ENCODE measurements at regions not wholly inside any gene's neighbourhood (a gene's known extent, or its start where the extent isn't known, plus 50 kb on each side); places are given as distances from the start of the nearest gene placed in this dataset.

DNA sequence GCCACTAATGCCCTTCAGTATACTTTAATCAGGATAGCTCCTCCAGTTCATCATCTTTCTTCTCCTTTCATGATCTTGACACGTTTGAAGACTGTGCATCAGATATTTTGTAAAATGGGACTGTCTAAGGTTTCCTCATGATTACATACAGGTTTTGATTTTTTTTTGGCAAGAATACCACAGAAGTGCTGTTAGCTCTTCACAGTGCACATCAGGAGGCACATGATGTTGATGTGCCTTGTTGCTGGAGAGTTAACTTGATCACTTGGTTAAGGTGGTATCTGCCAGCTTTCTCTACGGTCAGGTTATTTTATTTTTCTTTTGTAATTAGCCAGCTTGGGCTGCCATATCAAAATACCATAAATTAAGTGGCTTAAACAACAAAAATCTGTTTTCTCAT is 128.6 kb upstream of the IVNS1ABP start:
- Histone ChIP-seq H3K9me3 (ENCODE audit: control insufficient read depth, insufficient read depth, low read length) (no peaks in the 10 kb centered on the region; the same call in 1 of the 2 replicates), H4K5ac (ENCODE audit: low read depth, low read length) (no peak overlapping the region), H3K56ac (ENCODE audit: extremely low read depth, insufficient read depth, low read length) (no peak overlapping the region), H2BK5ac (ENCODE audit: low read depth, low read length, poor library complexity, severe bottlenecking) (no peak overlapping the region), H4K91ac (ENCODE audit: insufficient read depth, low read depth, low read length) (no peak overlapping the region), H3K79me1 (ENCODE audit: low read depth in 1 of 2, low read length in 2 of 2) (no peaks in the 10 kb centered on the region), H3K4ac (ENCODE audit: low read depth, low read length) (no peak overlapping the region), H3K27me3 (ENCODE audit: control insufficient read depth, insufficient read depth, low read length) (no peaks in the 10 kb centered on the region), H3K14ac (replicated peaks; ENCODE audit: low read depth, low read length) (no peak overlapping the region), H2AFZ (replicated peaks; ENCODE audit: low read length, poor library complexity) (no peak overlapping the region), H2BK120ac (ENCODE audit: low read depth, low read length) (no peak overlapping the region), H3K36me3 (ENCODE audit: control insufficient read depth, insufficient read depth, low read length) (no peaks in the 10 kb centered on the region), H3K9me1 (ENCODE audit: insufficient read depth, low read length) (no peaks in the 10 kb centered on the region), H3K27ac (ENCODE audit: insufficient read depth, low read length) (no peak overlapping the region), H2AK9ac (replicated peaks; ENCODE audit: low read depth, low read length, poor library complexity) (no peak overlapping the region), H3K9ac (ENCODE audit: low read depth, low read length) (no peak overlapping the region), H3K4me1 (ENCODE audit: control insufficient read depth, insufficient read depth, low read length) (peaks cover 5% of the 10 kb centered on the region), H2BK15ac (ENCODE audit: low read depth, low read length) (no peak overlapping the region), H3K18ac (ENCODE audit: low read depth, low read length) (no peak overlapping the region), H2BK20ac (ENCODE audit: low read depth, low read length) (no peak overlapping the region), H2AK5ac (ENCODE audit: low read depth, low read length) (no peak overlapping the region), H3K4me2 (ENCODE audit: low read depth, low read length) (no peak overlapping the region), H3K4me3 (ENCODE audit: insufficient read depth, low read depth, low read length) (no peak overlapping the region), H4K20me1 (ENCODE audit: insufficient read depth, low read length) (no peaks in the 10 kb centered on the region), H4K8ac (ENCODE audit: low read depth in 2 of 2, low read length in 2 of 2) (no peak overlapping the region), H3K23ac (ENCODE audit: low read depth, low read length) (no peak overlapping the region)
- dilution Hi-C loops (cut with HindIII; ENCODE audit: low sequenced_read_pairs, unreplicated experiment): no loop called here
- in situ Hi-C loops (cut with MboI; ENCODE audit: low sequenced_read_pairs): no loop called here
- intact Hi-C loops (cut with micrococcal nuclease): no loop called here
- no CpG with 5 or more reads among the region's 2 CpGs for WGBS, 2 experiments (ENCODE audit: extremely low coverage in 2 of 2, insufficient read length in 1 of 2)
- BruUV-seq (replicated peaks): no TSS peak
- ATAC-seq (ENCODE audit: low read depth) (no peak), DNase-seq (no peak)
- POLR2A ChIA-PET (ENCODE audit: unreplicated experiment): no interaction called here
- TF ChIP-seq MXI1 (IDR thresholded peaks at IDR 0.05; ENCODE audit: borderline replicate concordance, low read depth, low read length) (no peak), MAZ (IDR thresholded peaks at IDR 0.05; ENCODE audit: borderline replicate concordance, low read depth, low read length) (no peak), RCOR1 (IDR thresholded peaks at IDR 0.05; ENCODE audit: insufficient replicate concordance, low read length) (no peak), ELK1 (IDR thresholded peaks at IDR 0.05; ENCODE audit: borderline replicate concordance, low read depth, low read length) (no peak), RFX5 (IDR thresholded peaks at IDR 0.05; ENCODE audit: low read depth, low read length) (no peak), SMC3 (IDR thresholded peaks at IDR 0.05; ENCODE audit: low read depth, low read length) (no peak), USF2 (IDR thresholded peaks at IDR 0.05; ENCODE audit: low read depth, low read length) (no peak)
- CTCF ChIA-PET: no interaction called here

Data from IMR-90 (cell line).